NCI-H510A (cell line): ENCODE measurements at regions not wholly inside any gene's neighbourhood (a gene's known extent, or its start where the extent isn't known, plus 50 kb on each side); places are given as distances from the start of the nearest gene placed in this dataset.

Experiments used
- DNase-seq: peaks from one replicate; lab custom pipeline; 2025; lab: John Stamatoyannopoulos, UW

DNA sequence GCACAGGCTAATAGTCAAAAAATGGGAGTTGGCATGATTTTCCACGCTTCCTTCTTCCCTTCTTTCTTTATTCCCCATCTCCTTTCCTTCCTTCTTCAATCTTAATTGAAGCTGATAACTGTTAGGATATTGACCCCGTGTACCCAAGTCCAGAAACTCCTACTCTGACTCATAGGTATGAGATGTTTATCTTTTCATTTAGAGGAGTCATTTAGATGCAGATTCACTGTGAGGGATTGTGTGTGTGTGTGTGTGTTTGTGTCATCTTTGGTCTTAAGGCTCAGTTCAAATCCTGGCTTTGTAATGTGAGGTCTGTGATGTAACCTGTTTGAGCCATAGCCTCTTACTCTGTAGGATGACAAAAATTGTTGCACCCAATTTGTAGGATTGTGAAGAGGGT lies 332.0 kb upstream of the MAF start:
- no peak for DNase-seq

DNA sequence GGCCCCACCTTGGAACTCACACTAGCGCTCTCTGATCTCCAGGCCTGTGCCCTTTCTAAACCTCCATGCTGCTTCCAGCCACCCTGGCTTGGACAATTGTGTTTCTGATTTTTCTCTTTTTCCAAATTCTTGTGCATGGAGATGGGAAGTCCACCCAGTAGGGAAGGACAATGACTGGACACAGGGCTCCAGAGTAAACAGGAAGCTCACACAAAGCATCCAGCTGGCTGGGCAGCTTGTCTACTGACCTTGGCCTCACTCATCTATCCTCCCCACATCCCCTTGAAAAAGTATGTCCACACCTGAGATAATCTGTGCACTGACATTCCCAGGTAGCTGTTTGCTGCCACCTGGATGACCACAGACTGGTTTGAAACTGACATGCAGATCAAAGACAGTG lies 331.2 kb upstream of the MAF start:
- no peak for DNase-seq

DNA sequence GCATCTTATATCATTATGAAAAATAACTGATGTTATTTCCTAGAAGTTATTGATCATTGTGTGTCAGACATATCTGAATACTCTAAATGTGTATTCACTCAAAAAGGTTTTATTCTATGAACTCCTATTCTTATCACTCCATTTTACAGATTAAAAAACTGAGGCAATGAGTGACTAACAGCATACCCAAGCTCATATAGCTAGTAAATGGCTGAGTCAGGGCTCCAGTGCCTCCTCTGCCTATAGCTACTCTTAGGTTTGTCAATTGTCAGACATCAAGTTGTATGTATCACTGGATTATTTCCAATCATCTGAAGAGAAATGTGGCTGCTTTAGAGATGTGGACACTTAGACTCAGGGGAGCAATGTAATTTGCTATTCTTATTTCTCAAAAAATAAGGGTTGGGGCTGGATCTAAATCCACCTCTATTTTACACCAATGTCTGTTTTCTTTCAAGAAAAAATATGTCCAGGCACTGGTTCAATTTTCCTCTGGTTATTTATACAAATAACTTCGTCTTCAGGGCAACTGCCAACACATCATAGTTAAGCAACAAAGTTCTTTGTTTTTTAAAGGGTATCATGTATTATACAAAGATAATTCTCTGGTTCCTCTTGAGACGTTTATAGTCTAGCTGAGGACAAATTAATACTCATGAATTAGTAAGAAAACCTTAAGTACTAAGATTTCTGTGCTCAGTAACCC lies 328.9 kb upstream of the MAF start:
- DNase-seq, result no peak

DNA sequence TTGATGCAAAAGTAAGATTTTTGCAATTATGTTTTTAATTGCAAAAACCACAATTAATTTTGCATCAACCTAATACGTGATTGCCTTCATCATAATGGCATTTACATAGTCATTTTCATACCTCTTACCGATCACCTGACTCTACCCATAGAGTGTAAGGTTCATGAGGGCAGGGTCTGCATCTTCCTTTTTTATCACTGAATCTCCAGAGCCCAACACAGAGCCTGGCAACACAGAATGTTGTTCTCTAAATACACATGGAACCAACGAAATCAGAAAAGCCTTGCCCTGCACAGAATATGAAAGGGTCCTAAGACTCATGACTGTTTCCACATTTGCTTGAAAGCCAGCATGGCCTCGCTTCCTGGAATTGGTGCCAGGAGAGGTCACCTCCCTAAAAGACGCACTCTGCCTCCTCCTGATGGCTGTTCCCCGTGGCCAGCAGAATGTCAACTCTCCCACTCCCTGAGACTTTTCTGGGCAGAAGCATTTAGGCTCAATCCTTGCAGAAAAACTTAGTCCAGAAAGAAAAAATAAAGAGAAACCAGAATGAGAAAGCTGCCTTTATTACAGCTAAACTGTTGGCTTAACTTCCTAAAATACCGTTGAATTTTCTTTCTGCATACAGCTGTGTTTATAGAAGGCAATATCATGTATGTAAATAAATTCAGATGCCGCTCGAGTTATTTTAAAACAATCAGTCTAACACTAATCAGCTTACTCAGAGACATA lies 327.8 kb upstream of the MAF start:
- no peak for DNase-seq

DNA sequence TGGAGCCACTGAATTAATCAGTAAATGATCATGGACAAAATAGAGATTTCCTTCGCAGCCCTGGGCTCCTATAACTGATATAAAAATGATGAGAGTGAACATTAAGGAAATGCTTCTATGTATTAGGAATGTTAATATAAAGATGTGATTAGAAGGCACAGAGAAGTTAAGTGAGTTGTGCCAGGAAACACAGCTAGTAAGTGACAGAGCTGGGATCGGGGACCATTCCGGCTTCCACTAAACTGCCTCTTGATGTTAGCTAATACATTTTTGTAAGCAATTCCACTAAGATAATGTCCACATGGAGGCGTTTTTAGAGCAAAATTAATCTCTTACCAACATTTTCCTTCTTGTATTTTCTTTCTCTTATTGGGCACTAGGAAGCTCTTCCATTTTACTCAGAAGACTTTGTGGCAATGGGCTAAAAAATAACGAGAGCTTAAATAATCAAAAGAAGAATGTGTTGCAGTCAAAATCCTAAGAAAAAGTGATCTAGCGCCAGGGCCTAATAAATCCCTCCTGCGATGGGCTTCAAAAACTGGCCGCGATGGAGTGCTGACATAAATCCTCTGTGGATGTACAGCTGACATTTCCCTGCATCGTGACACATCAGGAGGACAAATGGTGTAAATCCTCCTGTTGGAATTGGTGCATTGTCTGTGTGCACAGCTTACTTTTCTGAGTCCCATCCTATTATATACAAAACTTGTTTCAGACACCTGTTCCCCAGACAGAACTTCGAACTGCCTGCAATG lies 326.1 kb upstream of the MAF start:
- no peak for DNase-seq

DNA sequence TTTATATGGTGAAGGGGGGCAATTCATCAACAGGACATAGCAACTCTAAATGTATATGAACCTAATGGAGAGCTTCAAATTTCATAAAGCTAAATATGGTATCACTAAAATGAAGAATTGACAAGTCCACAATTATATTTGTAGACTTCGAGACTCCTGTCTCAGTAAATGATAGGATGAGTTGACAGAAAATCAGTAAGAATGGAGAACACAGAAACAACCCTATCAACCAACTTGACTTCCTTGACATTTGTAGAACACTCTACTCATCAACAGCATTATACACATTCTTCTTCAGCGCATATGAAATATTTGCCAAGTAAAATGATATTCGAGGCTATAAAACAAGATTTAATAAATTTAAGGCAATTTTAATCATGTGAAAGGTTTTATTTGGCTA lies 322.9 kb upstream of the MAF start:
- no peak for DNase-seq

DNA sequence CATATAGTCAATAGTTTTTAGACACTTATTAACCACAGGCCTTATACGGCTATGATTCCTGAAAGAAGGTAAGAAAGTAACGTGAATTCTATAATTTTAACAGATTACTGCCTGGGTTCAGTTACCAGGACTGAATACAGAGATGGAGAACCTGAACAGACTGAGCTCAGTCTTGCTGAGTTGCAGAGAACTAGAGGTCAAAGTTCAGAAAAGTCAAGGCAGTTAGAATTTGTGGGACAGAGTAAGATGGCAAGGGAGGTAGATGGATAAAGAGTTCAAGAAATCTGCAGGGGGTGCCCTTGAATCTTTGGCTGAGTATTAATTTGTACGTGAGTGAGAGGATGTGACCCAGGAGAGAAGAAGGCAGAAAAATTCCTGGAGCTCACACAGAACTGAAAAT lies 320.1 kb upstream of the MAF start:
- no peak for DNase-seq

DNA sequence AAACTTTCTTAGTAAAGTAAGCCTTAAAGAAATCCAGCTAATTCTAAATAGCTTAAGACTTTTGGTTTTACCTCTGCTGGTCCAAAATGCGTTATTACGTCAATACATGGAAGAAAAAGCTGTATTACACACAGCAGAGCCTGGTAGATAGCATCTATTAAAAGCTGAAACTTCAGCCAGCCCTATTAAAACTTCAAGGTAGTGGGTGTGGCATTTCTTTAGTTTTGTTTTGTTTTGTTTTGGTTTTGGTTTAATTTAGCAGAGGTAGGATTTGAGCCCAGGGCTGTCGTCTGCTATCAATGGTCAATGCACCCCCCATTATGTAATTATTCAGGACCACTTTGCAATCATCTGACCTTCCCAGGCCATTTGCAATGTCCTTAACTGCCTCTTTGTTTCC lies 318.4 kb upstream of the MAF start:
- DNase-seq, result no peak

DNA sequence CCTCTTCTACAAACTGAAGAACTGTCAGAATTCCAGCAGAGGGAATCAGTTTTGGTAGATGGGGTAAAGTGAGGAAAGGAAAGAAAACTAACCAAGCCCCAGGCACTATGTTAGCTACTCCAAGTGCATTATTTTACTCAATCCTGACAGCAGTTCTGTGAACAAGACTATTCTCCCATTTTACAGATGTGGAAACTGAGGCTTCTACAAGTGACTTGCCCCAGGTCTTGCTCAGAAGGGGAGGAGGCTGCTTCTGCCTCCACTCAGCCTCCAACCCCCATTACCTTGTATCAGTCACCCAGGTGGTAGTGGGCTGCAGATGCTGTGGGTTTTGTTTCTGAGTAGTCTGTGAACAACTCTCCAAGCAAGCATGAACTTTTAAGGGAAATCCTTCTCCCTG lies 315.2 kb upstream of the MAF start:
- DNase-seq, result no peak

DNA sequence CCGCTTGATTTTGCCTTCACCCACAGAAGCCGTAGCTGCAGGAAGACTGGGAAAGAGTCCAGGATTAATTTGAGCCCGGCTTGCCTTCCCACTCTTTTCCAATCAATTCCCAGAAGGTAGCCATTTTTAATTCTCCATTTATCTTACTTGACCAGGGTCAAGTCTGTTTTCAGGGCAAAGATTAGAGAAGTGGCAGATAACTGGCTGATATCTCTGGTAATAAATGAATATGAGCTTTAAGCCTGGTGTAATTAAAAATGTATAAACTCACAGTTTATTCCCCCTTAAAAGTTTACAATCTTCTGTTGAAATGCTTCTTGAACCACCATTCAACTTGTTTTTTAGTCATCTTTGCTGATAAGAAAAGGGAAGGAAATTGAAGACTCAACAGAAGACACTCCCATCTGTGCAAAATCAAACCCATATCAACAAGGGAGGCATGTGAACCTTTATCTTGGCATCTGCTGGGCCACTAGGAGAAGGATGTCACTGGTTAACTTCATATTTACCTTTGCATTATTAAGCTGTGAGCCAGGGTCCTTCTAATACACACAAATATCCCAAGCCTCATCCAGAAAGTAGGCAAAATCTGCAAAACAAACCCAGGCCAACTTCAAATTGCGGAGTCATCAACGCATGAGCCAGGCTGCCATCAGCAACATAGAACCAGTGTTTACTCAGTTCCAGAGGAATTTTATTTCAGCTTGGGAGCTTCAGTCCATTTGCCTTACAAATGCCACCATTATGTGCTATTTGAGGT lies 314.6 kb upstream of the MAF start:
- DNase-seq, result no peak

DNA sequence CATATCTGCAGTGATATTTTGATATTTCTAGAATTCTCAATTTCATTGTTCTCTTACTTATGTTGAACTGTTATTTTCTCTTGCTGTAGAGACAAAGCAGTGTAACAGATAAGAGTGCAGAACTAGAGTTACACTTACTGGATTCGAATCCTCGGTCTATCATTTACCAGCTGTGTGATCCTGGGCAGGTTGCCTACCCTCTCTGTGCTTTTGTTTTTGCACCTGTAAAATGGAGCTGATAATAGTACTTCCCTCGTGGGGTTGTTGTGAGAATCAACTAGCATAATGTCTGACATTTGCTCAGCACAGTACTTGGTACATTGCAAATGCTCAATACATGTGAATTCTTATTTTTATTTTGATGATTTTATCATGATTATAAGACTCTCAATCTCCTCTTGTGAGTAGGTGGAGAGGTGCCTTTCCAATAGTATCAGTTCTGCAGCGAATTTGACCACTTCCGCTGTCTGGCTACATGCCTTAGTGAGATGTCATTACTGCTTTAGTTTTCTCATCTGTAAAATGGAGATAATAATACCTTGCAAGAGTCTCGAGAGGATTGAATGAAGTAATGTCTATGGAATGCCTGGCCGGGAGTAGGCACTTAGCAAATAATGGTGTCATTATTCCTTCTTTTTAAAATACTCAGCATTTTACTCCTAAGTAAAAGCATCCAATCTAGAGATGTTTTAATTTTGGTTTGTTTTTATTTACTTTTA lies 312.2 kb upstream of the MAF start:
- no peak for DNase-seq

DNA sequence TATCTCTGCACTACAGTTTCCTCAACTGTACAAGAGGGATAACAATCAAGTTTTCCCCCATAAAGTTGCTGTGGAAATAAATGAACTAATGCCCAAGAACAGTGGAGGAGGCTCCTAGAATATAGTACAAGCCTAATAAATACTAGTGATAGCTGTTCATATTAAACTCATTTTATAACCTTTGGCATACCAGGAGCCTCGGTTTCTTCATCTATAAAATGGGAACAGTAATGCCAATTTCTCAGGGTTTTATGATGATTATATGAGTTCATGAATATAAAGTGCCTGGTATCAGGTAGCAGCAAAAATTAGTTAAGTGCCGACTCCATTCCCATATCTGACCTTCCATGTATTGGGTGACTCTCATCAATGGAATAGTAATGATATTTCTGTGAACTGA lies 311.1 kb upstream of the MAF start:
- no peak for DNase-seq

DNA sequence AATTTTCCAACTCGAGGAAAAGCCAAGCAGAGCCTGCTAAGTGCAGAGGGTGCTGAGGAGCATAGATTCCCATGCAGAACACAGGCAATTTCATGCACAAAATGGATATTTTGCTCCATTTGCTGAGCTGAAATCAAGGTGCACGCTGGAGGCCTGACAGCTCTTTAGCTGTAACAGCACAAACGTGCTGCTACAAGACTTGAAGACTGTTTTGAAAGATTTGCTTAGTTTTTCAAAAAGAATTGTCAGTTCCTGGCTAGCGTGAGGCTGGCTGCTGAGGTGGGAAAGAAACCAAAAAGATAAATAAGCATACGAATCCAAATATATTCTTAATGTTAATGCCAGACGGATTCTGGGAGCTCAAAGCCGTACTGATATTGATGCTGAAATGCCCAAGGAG lies 309.0 kb upstream of the MAF start:
- no peak for DNase-seq

DNA sequence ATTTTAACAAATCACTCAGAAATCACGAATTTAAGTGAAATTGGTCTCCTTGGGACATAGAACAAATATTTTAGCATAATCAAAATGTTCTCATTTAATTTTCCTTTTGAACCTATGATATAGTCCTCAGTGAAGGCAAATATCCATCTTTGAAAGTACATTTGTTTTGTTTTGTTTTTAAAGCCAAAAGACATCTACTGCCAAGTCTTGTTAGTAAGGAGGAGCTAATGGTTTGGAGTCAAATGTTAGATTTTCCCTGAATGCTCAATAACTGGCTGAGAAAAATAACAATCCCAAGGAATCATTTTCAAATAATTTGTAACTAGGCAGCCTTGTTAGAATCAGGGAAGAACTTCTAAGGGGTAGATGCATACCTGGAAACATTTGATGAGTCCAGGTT lies 302.9 kb upstream of the MAF start:
- DNase-seq, result no peak

DNA sequence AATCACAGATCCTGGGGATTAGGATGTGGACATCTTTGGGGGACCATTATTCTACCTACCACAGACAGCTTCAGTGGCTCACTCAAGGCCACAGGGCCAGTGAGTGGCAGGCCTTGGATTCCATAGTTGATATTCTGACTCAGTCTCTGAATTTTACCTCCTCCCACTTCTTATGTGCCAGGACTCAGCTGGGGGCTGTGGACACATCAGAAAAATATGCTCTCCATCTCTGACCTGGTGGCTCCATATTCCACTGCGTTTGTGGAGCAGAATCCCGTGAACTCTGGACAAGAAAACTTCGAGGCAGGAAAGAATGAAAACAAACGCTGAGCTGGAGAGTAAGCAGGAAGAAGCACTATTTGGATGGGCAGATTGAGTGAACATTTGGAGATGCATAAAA lies 301.8 kb upstream of the MAF start:
- no peak for DNase-seq

DNA sequence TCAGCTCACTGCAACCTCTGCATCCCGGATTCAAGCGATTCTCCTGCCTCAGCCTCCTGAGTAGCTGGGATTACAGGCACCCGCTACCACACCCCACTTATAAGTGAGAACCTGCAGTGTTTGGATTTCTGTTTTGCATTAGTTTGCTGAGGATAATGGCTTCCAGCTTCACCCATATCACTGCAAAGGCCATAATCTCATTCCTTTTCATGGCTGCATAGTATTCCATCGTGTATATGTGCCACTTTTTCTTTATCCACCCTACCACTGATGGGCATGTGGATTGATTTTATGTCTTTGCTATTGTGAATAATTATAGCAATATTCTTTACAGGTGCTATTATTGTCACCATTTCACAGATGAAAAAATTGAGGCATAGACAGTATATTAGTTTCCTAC lies 301.0 kb upstream of the MAF start:
- no peak for DNase-seq

DNA sequence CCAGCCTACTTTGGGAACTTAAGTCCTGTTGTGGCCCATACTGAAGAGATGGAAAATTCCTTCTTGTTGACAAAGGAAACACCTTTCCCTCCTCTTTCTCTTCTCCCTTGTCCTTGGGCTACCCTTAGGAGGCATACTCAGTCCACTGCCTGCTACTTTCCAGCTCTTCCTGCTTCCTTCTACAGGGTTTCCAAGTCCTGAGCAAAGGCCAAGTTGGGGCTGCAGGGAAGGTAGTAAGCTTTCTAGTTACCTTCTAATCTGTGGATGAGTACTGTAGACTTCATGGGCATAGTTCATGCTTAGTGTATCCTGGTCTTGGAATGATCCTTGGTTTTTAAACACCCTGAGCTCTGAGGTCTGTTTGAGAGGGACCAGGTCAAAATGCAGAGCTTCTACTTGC lies 299.2 kb upstream of the MAF start:
- DNase-seq, result no peak

DNA sequence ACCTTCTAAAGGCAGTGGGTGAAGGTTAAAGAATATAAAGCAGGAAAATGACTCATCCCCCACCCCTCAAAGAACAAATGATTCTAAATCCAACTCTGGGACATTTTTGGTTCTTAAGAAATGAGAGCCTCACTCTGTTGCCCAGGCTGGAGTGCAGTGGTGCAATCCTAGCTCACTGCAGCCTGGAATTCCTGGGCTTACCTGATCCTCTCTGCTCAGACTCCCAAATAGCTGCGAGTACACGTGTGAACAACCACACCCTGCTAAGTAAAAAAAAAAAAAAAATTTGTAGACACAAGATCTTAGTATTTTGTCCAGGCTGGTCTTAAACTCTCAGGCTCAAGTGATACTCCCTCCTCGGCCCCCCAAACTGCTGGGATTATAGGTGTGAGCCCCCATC lies 298.8 kb upstream of the MAF start:
- DNase-seq, result no peak

DNA sequence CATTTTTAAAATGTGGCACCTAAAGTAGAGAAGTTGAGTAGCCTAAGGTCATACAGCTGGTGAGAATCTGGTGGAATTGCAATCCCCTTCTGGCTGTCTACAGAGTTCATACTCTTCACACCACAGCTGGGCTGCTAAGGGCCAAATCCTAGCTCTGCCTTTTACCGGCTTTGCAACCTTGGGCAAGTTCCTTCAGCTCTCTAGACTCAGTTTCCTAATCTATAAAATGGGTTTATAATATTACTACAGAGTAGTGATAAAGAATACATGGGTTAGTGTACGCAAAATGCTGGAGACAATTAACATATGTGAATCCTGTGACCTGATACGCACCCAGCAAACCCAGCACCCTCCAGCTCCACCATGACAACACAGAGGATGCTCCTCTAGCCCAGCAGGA lies 298.2 kb upstream of the MAF start:
- DNase-seq, result no peak

DNA sequence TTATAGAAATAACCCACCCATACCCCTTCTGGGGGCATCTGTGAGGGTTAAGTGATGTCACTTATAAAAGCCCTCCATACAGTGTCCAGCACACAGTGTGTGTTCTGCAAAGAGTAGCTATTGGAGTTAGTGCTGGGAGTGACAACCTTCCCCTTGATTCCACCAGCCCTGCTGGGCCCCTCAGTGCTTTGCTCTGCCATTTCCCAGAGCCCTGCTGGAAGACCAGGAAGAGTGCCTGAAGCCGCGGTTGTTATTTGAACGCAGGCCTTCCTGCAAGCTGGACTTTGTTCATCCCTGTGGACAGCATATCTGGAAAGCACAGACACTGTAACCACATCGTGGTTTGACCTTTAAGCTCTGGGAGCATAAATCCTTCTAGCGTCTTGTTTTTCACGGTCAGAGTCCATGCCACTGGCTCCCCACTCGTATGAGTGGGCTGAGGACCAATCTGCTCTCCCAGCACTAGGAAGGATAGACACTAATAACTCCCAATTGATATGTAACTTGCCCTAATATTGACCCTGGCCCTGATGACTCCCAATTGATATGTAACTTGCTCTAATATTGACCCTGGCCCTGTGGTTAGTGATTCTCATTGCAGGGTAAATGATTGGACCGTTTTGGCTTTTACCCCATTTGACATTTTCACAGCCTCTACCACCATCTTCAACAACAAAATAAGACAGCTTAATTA lies 297.1 kb upstream of the MAF start:
- DNase-seq, result no peak

DNA sequence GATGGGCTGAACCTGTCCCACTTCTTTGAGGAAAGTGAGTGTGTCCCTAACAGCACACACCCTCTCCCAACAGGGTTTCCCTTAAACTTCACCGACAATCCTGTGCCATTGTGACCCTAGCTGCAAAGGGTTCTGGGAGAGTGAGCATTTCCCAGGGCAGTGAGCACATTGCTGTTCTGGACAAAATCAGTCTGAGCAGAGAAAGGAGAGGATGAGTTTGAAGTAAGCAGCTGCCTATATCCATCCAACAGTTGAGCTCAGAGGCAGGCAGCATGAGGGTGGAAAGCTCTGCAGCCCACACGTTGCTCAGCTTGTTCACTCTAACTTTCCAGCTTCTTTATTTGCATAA lies 296.5 kb upstream of the MAF start:
- no peak for DNase-seq

DNA sequence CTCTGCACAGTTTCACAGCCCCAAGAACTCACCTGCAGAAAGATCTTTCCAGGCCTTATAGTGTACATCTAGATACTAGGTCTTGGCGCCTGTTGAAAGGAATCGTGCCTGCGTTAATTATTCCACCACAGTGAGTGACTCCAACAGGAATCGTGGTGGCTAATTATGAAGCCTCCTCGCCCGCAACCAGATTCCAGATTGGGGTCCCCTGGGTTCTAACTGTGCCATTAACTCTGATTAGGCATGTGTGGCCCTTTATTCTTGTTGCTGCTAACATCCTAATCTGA lies 295.3 kb upstream of the MAF start:
- DNase-seq, result no peak
